Osteoblast (primary cell): ENCODE measurements at regions not wholly inside any gene's neighbourhood (a gene's known extent, or its start where the extent isn't known, plus 50 kb on each side); places are given as distances from the start of the nearest gene placed in this dataset.

ENCODE experiments used
- DNase-seq: peaks from one replicate; pipeline ENCODE4 v3.0.0; 2011; ENCODE audit warnings: low spot score, mixed read lengths; ENCODE audit not compliant: insufficient read length; ENCODE audit errors: missing footprints
- H2AFZ ChIP-seq: 2 replicates; pipeline ENCODE4 v1.6.0; 2011; ENCODE audit warnings: mild to moderate bottlenecking, low read length
- H3K27ac ChIP-seq: 2 replicates; pipeline ENCODE4 v1.5.1; 2011; ENCODE audit warnings: mild to moderate bottlenecking, low read depth, low read length, moderate library complexity
- H3K27me3 ChIP-seq: 2 replicates; pipeline ENCODE4 v1.6.0; 2012; ENCODE audit warnings: mild to moderate bottlenecking, control low read depth, inconsistent platforms, low read length, moderate library complexity; ENCODE audit not compliant: insufficient read depth
- H3K36me3 ChIP-seq: 2 replicates; pipeline ENCODE4 v1.5.1; 2011; ENCODE audit warnings: mild to moderate bottlenecking, low read length, control low read depth, moderate library complexity; ENCODE audit not compliant: insufficient read depth
- H3K4me1 ChIP-seq: 2 replicates; pipeline ENCODE4 v1.5.1; 2011; ENCODE audit warnings: mild to moderate bottlenecking, low read length, control low read depth, moderate library complexity; ENCODE audit not compliant: insufficient read depth
- H3K4me2 ChIP-seq: 2 replicates; pipeline ENCODE4 v1.6.0; 2011; ENCODE audit warnings: mild to moderate bottlenecking, low read length; ENCODE audit not compliant: insufficient read depth
- H3K4me3 ChIP-seq: fragments of 200-600 bp; sonication (generic); 3 replicates; pipeline ENCODE4 v1.5.1; 2012; ENCODE audit warnings: mild to moderate bottlenecking, low read length, inconsistent platforms; ENCODE audit not compliant: insufficient read depth
- H3K79me2 ChIP-seq: 2 replicates; pipeline ENCODE4 v1.6.0; 2012; ENCODE audit warnings: mild to moderate bottlenecking, low read length, control low read depth, inconsistent platforms; ENCODE audit not compliant: insufficient read depth
- H3K9me3 ChIP-seq: 2 replicates; pipeline ENCODE4 v1.5.1; 2011; ENCODE audit warnings: low read depth, low read length, control low read depth
- H4K20me1 ChIP-seq: 2 replicates; pipeline ENCODE4 v1.6.0; 2012; ENCODE audit warnings: mild to moderate bottlenecking, low read length, control low read depth; ENCODE audit not compliant: insufficient read depth
- CTCF ChIP-seq: IDR thresholded peaks from 2 replicates; pipeline ENCODE4 v1.5.1; 2011; ENCODE audit warnings: mild to moderate bottlenecking, low read depth, low read length, moderate library complexity; ENCODE audit errors: extremely low read depth

DNA sequence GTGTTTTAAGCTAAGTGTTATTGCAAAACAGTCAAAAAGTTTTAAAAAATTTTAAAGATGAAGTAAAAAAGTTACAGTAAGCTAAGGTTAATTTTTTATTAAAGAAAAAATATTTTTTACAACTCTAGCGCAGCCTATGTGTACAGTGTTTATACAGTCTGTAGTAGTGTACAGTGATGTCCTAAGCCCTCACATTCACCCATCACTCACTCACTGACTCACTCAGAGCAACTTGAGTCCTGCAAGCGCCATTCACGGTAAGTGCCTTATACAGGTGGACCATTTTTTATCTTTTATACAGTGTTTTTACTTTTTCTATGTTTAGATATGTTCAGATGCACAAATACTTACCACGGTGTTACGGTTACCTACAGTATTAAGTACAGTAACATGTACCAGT is 83.4 kb upstream of the STMND1 start:
- no peak overlapping the region for H3K4me3 ChIP-seq
- no peak overlapping the region for H3K27ac ChIP-seq
- no peaks in the 10 kb centered on the region for H3K79me2 ChIP-seq
- no peaks in the 10 kb centered on the region for H3K27me3 ChIP-seq
- no peaks in the 10 kb centered on the region for H3K9me3 ChIP-seq
- TF ChIP-seq CTCF, result no peak
- no peak overlapping the region for H2AFZ ChIP-seq
- H3K36me3 ChIP-seq, result no peaks in the 10 kb centered on the region
- H3K4me2 ChIP-seq, result no peak overlapping the region
- peaks cover 33% of the 10 kb centered on the region for H3K4me1 ChIP-seq
- no peak for DNase-seq
- no peaks in the 10 kb centered on the region for H4K20me1 ChIP-seq

- H3K9me3 ChIP-seq, result no peaks in the 10 kb centered on the region
- H3K79me2 ChIP-seq, result no peaks in the 10 kb centered on the region
- no peak overlapping the region for H3K4me2 ChIP-seq
- H4K20me1 ChIP-seq, result no peaks in the 10 kb centered on the region
- H3K4me1 ChIP-seq, result peaks cover 40% of the 10 kb centered on the region
- no peak overlapping the region for H3K27ac ChIP-seq
- no peaks in the 10 kb centered on the region for H3K27me3 ChIP-seq
- H2AFZ ChIP-seq, result no peak overlapping the region
- DNase-seq, result no peak
- no peak for TF ChIP-seq CTCF
- H3K36me3 ChIP-seq, result no peaks in the 10 kb centered on the region
- no peak overlapping the region for H3K4me3 ChIP-seq
These were observed 84.4 kb upstream of the STMND1 start for GRCh38 chr6:17017416-17017815.

DNA sequence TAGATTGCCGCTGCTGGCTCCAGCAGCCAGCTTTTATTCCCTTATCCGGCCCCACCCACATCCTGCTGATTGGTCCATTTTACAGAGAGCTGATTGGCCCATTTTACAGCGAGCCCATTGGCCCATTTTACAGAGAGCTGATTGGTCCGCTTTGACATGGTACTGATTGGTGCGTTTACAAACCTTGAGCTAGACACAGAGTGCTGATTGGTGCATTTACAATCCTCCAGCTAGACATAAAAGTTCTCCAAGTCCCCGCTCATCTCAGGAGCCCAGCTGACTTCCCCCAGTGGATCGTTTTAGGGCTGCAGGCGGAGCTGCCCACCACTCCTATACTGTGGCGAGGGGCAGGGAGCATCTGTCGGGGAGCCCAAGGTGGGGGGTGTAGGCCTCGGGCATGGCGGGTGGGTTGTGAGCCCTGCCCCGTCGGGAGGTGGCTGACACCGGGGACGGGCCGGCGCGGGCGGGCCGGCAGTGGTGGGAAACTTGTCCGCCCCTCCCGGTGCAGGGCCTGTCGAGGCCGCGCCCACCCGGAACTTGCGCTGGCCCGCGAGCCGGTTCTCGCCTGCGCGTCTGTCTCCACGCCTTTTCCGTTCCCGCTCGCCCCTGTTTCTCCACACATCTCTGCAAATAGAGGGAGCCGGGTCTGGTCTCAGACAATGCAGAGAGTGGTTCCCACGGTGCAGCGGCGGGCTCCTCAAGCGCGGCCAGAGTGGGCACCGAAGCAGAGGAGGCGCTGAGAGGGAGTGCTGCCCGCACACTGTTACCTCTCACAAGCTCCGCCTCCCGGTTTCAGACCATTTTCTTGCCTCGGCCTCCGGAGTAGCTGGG is 86.1 kb upstream of the STMND1 start:
- H3K4me1 ChIP-seq, result peaks cover 28% of the 10 kb centered on the region
- H3K36me3 ChIP-seq, result no peaks in the 10 kb centered on the region
- H3K9me3 ChIP-seq, result no peaks in the 10 kb centered on the region
- no peak overlapping the region for H3K27ac ChIP-seq
- peak overlapping the region; percentile 50 for H3K4me2 ChIP-seq
- no peaks in the 10 kb centered on the region for H4K20me1 ChIP-seq
- no peak for DNase-seq
- H3K27me3 ChIP-seq, result no peaks in the 10 kb centered on the region
- H3K4me3 ChIP-seq, result peak overlapping the region; percentile 53
- H2AFZ ChIP-seq, result peak overlapping the region; percentile 63
- H3K79me2 ChIP-seq, result no peaks in the 10 kb centered on the region
- no peak for TF ChIP-seq CTCF

- no peak overlapping the region for H3K4me3 ChIP-seq
- H3K27ac ChIP-seq, result peak overlapping the region; percentile 83
- H3K4me1 ChIP-seq, result peaks cover 24% of the 10 kb centered on the region
- H3K27me3 ChIP-seq, result no peaks in the 10 kb centered on the region
- no peak for TF ChIP-seq CTCF
- H3K9me3 ChIP-seq, result no peaks in the 10 kb centered on the region
- H4K20me1 ChIP-seq, result no peaks in the 10 kb centered on the region
- H3K36me3 ChIP-seq, result no peaks in the 10 kb centered on the region
- no peaks in the 10 kb centered on the region for H3K79me2 ChIP-seq
- DNase-seq, result peak; percentile 87
- H2AFZ ChIP-seq, result no peak overlapping the region
- H3K4me2 ChIP-seq, result peak overlapping the region; percentile 50
These were observed 86.7 kb upstream of the STMND1 start for GRCh38 chr6:17015144-17015543.
